SHP77 (cell line): ENCODE measurements at regions not wholly inside any gene's neighbourhood (a gene's known extent, or its start where the extent isn't known, plus 50 kb on each side); places are given as distances from the start of the nearest gene placed in this dataset.
"Not testable (repeated sequence)": the region's sequence is repeated elsewhere in the genome, so short reads cannot be mapped to it uniquely, and the experiment has no call there.

Experiments
- DNase-seq, 2 experiments: peaks; one replicate each; lab custom pipeline; 2025; lab: John Stamatoyannopoulos, UW

DNA sequence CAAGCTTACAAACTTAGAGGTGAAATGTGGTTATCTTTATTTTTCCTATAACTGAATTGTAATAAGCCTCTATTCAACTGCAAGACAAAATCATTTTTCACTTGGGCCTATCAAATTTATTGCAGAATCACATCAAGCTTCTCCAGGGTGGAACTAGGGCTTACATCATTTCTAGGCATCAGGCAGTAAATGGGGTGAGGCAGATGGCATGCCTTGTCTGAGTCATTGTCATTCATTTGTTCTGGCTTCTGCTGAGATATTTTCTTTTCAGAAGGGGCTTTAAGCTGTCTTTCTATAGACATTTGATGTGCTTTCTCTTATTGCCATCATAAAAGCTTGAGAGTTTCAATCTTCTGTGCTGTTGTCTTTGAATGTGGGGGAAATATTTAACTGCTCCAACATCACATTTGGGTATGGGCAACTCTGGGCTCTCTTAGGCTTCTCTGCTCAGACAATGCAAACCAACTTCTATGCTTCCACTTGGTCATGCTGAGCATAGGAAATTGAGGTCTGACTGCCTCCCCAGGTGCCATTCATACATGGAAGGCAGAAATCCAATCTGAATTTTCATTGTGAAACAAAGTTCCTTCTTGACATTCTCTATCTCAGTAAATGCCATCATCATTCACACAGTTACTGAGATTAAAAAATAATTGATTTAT lies 225.8 kb upstream of the GIMD1 start:
- no peak for DNase-seq

DNA sequence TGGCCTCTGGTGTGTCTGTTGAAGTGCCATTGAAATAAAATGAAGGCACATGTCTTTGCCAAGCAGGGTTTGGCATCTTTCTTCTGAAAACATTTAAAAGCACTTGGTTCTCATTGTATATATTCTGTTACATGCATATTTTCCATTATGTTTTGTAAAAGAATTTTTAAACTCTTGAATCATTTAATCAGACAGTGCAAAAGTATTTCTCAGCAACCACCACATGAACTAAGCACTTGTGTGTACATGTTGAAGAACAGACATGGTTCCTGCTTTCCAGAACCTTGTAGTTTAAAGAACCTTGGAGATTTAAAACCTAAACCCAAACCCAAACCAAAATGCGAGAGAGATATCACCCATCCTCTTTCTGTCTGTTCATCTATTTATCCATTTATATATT lies 220.3 kb upstream of the GIMD1 start:
- no peak for DNase-seq

DNA sequence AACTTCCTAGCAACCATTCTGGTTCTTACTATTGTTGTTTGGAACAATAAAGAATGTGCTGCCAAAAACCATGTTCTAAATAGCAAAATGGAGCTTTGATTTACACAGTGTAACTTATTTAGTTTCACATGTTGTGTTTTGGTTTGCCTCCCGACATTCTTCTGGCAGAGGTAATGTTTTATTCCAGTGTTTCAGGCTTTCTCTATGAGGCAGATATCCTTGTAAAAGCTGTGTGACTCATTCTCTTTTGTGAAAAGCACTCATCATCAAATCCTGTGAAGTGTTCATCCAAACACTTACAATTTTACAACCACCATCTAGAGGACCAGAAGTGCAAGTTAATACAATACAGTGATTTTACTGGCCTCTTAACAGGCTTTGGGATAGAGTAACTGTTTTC lies 219.0 kb upstream of the GIMD1 start:
- DNase-seq: no peak

DNA sequence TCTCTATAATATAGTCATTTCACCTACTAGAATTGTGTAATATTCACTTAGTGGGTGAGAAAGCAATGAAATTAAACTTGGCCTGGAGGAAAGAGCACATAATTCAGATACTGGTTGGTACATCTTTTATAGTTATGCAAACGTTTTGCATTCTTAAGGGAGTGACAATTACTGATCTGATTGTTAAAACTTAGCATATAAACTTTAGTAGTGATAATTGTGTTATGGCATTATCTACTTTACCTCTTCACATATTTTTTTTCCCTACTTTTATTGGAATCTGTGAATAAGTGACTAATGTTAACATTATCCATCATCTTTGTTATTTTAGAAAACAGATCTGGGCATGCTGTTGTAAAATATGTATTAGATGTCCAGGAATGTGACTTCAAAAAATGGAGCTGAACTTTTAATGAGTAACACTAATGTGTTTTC lies 217.4 kb upstream of the GIMD1 start:
- no peak for DNase-seq

DNA sequence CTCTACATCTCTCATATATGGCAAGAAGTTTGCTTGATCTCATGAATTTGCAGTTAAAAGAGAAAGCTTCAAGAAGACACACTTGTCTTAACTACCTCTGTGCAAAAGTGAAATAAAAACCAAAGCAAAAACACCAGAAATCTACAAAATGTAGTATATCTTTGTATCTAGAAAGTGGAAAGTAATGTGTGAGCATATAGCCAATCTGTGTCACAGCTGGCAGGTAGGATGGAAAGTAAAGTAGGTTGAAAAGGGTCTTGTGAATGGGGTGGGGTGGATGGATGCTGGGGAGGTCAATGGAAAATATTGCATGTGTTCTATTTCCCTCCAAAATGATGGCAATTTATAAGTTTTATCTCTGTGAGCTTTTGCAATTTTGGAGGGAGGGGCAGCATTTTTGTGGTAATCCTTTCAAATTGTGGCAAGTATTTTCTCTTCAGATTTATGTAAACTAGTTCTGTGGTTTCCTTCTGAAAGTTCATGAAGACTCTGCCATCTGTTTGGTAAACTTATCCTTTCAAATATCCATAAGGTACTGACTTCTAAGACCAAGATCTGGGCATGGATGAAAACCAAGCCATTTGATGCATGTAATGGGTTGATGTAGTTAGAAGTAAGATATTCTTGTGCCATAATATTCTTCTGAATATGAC lies 215.9 kb upstream of the GIMD1 start:
- no peak for DNase-seq

DNA sequence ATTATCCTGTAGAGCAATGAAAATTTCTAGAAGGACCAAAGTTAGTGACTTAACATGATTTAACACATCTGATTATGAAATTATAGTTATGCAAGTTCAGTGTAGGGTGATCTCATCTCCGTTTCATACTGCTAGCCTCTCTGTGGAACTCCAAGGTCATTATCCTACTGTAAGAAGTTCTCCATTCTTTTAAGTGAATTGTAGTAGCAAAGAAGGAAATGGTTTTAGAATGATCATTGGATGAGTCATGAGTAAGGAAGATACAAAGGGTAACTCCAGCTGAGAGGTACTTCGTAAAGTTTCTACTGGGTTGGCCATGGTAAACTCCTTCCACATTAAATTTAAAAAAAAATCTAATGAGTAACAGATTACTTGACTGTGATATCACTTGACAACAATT lies 215.0 kb upstream of the GIMD1 start:
- no peak for DNase-seq

DNA sequence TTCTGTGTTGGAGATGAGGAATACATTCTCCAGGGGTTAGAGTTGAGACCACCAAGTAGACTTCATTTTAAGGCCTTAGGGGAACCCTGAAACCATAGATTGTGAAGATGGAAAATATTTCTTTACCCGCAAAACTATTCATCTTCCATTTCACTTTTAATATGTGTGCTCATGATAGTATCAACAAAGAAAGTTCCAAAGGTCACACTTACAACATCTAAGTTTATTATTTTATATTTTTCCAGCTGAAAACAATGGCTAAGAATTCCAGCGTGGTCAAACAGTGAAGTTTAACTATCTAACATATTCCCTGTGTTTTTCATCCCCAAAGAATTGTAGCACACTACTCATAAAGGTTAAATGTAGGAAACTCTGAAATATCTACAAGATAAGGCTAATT lies 214.5 kb upstream of the GIMD1 start:
- DNase-seq: no peak

DNA sequence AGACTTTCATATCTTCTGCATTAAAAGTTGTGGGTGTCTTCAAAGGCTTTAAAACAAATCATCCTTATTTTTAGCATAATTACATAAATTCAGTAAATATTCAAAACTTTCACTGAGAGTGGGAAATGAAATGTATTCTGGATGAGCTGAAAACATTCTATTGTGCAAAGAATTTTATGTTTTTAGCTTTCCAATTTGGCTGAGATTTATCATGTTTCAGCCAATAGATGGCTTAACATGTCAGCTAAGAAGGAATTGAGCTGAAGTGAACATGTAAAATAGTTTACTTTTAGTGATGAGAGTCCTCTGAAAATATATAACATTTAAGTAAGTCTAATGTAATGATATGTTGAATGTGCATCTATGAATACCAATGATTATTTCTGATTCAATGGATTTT lies 213.5 kb upstream of the GIMD1 start:
- DNase-seq: no peak

DNA sequence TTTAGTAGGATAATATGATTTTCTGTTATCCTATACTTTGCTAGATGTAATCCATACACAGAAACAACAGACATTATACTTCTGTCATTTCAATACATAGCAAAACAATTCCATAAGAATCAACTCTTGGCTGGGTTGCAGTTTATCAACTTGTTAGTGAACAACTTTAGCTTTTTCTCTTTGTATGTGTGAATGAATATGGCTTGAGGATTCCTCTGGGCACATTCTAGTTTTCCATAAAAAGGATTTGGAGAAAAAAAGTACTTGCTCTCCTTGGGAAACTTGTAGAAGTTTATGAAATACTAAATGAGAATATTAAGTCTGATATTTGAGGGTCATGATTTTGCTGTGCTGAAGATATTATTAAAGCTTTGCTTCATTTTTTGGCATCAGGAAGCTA lies 210.7 kb upstream of the GIMD1 start:
- DNase-seq: no peak

DNA sequence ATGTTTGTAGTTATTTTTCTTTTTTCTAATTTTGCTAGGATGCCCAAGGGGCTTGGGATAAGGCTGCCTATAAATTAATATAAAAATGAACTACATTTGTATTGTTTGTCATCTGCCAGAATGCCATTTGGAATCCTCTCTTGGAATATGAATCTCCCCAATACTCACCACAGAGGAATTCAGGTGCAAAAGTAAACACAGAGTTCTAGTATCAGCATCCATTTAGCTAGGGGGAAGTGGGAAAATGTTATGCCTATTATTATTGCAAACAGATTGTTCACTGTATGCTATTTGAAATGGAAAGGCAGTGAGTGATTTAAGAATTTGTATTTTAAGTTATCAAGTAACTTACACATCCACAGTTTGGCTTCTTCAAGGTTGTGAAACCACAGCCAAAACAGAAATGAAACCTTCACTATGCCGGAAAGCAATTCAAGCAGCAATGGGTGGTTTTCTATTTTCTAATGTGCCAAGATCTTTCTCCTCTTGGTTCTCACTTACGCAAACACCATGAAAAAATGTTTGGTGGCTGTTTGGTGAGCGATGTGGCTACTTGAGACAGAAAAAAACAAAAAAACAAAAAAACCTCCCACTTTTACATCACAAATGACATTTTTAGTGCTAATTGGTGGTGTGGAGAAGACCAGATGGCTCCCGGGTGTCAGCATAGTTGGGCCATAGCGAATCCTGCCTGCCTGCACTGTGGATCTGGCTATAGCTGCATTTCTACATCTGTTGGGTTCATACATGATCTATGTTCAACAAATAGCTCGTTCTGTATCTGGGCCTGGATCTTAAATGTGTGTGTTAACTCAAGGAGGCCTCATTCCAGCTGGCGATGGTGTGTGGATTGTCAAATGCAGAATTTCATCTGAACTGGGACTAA lies 200.8 kb upstream of the GIMD1 start:
- DNase-seq: no peak

DNA sequence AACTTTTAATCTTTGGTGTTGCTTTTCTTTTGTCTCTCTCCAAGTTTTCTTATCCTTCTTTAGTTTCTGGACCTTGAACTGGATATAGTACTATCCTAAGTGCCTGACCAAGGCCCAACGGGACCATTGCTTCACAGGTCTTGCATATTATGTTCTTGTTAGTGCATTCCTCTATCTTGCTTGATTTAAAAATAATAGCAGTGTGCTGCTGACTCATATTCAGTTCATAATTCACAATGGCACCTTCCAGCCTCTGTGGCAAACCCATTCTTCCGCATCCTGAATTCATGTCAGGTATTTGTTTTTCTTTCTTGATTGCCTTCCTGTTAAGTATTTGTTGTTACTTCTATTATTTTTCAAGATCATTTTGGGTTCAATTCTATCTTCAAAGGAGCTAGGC lies 197.1 kb upstream of the GIMD1 start:
- no peak for DNase-seq

DNA sequence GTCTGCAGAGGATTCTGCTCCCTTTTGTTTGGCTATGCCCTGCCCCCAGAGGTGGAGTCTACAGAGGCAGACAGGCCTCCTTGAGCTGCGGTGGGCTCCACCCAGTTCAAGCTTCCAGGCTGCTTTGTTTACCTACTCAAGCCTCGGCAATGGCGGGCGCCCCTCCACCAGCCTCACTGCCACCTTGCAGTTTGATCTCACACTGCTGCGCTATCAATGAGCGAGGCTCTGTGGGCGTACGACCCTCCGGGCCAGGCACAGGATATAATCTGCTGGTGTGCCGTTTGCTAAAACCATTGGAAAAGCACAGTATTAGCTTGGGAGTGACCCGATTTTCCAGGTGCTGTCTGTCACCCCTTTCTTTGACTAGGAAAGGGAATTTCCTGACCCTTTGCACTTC lies 195.1 kb upstream of the GIMD1 start:
- DNase-seq: not testable (repeated sequence)

DNA sequence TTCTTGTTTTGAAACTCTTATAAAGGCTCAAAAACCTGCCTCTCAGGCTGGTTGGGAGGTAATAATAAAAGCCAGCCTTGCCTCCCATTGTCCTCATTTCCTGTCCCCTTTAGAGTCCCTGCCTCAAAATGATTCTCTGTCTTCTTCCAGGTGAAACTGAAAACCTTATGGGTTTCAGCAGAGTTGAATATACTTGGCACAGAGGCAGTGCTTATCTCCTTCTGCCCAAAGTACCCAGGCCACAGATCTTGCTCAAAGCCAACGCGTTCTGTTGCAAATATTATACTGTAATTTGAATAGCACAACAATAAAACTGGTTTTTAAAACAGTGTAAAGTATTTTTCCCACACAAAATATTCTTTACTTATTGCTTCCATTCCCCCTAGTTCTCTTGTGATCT lies 183.1 kb upstream of the GIMD1 start:
- DNase-seq: no peak

DNA sequence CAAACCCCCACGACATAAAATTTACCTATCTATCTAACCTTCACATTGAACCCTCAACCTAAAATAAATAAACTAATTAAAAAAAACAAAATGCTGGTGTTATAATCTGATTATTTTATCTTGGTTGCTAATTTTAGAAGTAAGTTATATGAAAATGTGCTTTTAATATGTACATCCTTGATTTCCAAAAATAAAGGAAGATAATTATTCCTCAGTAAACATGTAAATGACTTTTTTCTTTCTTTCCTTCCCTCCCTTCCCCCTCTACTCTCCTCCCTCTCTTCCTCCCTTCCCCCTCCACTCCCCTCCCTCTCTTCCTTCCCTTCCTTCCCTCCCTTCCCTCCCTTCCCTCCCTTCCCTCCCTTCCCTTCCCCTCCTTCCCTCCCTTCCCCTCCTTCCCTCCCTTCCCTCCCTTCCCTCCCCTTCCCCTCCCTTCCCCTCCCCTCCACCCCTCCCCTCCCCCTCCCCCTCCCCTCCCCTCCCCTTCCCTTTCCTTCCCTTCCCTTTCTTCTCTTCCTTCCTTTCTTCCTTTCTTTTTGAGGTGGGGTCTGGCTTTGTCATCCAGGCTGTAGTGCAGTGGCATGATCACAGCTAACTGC lies 180.0 kb upstream of the GIMD1 start:
- DNase-seq: no peak

DNA sequence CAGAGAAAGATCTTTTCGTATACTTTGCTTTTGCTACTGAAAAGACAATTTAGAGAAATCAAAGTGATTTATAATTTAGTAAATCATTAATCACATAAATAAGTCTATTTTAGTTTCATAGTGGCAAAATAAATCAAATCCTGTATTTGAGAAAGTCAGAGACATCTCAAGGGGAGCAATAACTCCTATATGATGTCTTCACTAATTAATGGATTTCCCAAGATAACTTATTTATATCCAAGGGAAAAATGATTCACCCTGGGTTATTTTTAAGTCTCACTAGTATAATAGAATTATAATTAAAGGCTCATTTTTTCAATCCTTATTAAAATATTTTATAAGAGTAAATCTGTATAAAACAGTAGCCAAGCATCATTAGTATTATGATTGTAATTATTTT lies 177.8 kb upstream of the GIMD1 start:
- DNase-seq: no peak

DNA sequence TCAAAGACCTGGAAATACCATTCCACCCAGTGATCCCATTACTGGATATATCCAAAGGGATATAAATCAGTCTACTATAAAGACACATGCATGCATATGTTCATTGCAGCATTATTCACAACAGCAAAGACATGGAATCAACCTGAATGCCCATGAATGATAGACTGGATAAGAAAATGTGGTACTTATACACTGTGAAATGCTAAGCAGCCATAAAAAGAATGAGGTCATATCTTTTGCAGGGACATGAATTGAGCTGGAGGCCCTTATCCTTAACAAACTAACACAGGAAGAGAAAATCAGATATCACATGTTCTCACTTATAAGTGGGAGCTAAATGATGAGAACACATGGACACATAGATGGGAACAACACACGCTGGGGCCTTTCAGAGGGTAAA lies 174.0 kb upstream of the GIMD1 start:
- not testable (repeated sequence) for DNase-seq

DNA sequence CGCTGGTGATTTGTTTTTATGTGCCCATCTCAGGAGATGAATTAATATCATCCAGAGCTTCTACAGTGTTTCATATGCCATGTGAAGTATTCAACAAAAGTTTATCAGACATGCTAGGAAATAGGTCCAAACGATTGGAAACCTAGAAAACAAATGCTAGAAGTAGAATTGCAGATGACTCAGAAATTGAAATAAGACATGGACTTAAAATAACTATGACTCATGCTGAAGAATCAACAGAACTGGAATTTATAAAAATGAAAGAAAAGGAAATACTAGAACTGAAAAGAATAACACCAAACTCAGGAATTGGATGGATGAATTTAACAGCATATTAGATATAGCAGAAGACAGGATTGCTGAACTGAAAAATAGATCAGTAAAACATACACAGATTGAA lies 172.7 kb upstream of the GIMD1 start:
- no peak for DNase-seq

DNA sequence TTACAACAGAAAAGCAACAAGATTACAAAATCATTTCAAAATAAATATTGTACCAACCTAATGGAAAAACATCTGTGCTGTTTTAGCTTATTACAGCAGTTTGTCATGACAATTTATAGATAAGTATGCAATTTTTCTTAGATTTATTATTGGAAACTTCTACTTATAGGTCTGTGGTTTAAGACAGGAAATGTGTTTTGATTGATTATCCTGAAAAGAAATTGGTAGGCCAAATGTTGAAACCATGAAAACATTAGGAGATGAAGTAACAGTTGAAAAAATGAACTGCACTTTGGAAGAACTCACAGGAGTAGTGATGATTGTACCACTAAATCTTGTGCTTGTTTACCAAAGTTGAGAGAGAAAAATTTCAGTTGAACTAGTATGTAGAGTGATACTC lies 162.2 kb upstream of the GIMD1 start:
- DNase-seq: no peak

DNA sequence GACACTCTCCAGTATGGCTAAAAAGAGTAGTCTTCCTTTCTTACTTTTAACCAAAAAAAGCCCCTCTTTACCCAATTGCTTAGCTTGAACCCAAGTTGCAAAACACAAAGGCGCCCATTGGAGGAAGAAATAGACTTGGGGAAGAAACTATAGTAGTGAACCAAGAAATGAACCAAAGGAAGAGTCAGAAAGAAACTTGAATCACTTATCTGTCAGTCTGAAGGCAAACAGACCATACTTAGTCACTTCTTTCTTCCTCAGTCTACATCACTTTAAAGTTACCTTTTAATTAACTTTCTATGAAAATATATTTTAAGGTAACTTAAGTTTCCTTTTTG lies 161.4 kb upstream of the GIMD1 start:
- DNase-seq: no peak

DNA sequence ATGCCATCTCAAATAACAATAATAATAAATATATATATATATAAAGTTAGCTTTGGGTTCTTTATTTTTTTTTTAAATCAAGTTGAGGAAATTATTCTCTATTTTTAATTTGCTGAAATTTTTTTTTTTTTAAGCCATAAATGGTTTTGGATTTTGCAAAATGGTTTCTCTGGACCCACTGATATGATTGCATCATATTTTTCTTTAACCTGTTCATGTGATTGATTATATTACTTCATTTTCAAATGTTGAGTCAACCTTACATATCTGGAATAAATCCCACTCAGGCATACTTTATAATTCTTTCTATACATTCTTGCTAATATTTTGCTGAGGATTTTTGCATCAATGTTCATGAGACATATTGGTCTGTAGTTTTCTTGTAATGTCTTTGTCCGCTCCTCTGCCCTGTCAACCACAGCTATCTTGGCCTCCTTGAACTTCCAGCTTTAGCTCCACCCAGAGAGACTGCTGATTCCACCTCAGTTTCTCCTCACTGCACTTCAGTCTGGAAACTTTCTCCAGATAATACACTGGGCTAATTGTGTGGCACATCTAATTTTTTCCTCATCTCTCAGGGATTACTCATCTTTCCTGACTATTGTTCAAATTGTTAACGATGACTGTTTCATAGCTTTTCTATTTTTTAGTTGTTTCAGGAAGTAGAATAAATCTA lies 160.9 kb upstream of the GIMD1 start:
- no peak for DNase-seq

DNA sequence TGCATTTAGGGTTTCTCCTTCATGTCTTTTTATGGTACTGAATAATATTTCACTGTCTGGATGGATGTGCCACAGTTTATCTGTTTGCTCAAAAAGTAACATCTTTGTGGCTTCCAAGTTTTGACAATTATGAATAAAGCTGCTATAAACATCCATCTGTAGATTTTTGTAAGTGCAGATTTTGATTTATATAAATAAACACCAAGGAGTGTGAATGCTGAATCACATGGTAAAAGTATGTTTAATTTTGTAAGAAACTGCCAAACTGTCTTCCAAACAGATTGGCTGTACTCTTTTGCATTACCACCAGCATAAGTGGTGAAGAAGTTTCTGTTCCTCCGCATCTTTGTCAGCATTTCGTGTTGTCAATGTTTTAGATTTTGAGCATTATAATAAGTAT lies 158.7 kb upstream of the GIMD1 start:
- DNase-seq: no peak

DNA sequence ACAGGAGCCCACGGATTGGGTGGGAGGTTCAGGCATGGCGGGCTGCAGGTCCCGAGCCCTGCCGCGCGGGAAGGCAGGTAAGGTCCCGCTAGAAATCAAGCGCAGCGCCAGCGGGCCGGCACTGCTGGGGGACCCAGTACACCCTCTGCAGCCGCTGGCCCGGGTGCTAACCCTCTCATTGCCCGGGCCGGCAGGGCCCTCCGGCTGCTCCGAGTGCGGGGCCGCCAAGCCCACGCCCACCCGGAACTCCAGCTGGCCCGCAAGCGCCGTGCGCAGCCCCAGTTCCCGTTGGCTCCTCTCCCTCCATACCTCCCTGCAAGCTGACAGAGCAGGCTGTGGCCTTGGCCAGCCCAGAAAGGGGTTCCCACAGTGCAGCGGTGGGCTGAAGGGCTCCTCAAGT lies 156.8 kb upstream of the GIMD1 start:
- DNase-seq: not testable (repeated sequence)
